Glutamatergic neuron (in vitro differentiated cells): ENCODE measurements at regions not wholly inside any gene's neighbourhood (a gene's known extent, or its start where the extent isn't known, plus 50 kb on each side); places are given as distances from the start of the nearest gene placed in this dataset.
"Not testable (repeated sequence)": the region's sequence is repeated elsewhere in the genome, so short reads cannot be mapped to it uniquely, and the experiment has no call there.

Source experiments
- DNase-seq: peaks from one replicate; pipeline ENCODE4 v3.0.0; 2022
- H3K27ac Mint-ChIP-seq: one replicate; pipeline ENCODE4 v1.8.0; 2020; ENCODE audit warnings: mild to moderate bottlenecking, mixed read lengths, inconsistent platforms; ENCODE audit not compliant: unreplicated experiment
- H3K27me3 Mint-ChIP-seq: one replicate; pipeline ENCODE4 v1.8.0; 2020; ENCODE audit warnings: mild to moderate bottlenecking, moderate library complexity, mixed read lengths, inconsistent platforms; ENCODE audit not compliant: unreplicated experiment
- H3K36me3 Mint-ChIP-seq: one replicate; pipeline ENCODE4 v1.8.0; 2020; ENCODE audit warnings: mild to moderate bottlenecking, mixed read lengths, inconsistent platforms; ENCODE audit not compliant: unreplicated experiment
- H3K4me1 Mint-ChIP-seq: one replicate; pipeline ENCODE4 v1.8.0; 2020; ENCODE audit warnings: mild to moderate bottlenecking, low read depth, mixed read lengths, inconsistent platforms; ENCODE audit not compliant: unreplicated experiment
- H3K4me3 Mint-ChIP-seq: one replicate; pipeline ENCODE4 v1.8.0; 2020; ENCODE audit warnings: mild to moderate bottlenecking, mixed read lengths, inconsistent platforms; ENCODE audit not compliant: unreplicated experiment
- H3K9me3 Mint-ChIP-seq: one replicate; pipeline ENCODE4 v1.8.0; 2020; ENCODE audit warnings: mild to moderate bottlenecking, moderate library complexity, mixed read lengths, inconsistent platforms; ENCODE audit not compliant: unreplicated experiment
- CTCF ChIP-seq: fragments of 200-600 bp; sonication (generic); IDR thresholded peaks from one replicate; pipeline ENCODE4 v1.5.0; 2021; ENCODE audit not compliant: partially characterized antibody, unreplicated experiment

DNA sequence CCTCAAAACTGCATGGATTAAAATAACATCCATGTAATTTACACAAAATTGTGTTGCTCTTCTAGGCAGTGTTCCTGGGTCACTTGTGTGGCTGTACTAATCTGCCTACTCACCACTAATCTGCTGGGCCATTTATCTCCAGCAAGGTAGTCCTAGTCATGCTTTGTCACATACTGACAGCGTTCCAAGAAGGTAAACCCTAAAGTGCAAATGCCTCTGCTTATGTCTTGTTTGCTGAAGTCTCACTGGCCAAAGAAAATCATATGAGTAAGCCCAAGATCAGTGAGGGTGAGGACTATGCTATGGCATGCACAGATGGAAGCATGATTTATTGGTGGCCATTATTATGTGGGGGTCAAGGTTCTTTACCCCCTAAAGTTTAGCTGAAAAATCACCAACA, 630.2 kb upstream of the LUZP2 start:
- peaks cover 5% of the 10 kb centered on the region for H3K36me3 Mint-ChIP-seq
- no peak overlapping the region for H3K4me3 Mint-ChIP-seq
- no peak for DNase-seq
- no peaks in the 10 kb centered on the region for H3K9me3 Mint-ChIP-seq
- H3K27ac Mint-ChIP-seq, result no peak overlapping the region
- no peak for TF ChIP-seq CTCF
- no peaks in the 10 kb centered on the region for H3K27me3 Mint-ChIP-seq
- H3K4me1 Mint-ChIP-seq, result no peaks in the 10 kb centered on the region

GRCh38 chr11:23869671-23870070, 627.2 kb upstream of the LUZP2 start:
- no peaks in the 10 kb centered on the region for H3K4me1 Mint-ChIP-seq
- DNase-seq, result no peak
- H3K9me3 Mint-ChIP-seq, result no peaks in the 10 kb centered on the region
- no peak for TF ChIP-seq CTCF
- no peak overlapping the region for H3K27ac Mint-ChIP-seq
- H3K4me3 Mint-ChIP-seq, result no peak overlapping the region
- peaks cover 5% of the 10 kb centered on the region for H3K36me3 Mint-ChIP-seq
- no peaks in the 10 kb centered on the region for H3K27me3 Mint-ChIP-seq

DNA sequence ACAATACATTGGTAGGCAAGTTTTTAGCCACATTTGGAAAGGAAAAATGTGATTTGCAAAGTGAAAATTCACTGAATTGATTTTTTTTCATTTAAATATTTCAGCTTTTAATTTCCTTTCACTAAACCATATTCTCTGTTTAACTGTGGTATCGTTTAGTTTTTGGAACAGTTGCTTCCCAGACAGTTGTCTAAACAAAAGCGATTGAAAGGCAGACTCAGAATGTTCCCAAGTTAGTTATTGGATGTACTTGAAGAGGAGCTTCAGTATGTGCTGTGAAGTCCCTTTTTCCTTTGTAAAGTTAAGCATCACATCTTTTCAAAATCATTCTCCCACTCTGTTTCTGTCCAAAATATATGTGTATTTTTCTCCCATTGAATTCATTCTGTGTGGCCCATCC, 623.4 kb upstream of the LUZP2 start:
- TF ChIP-seq CTCF, result no peak
- Mint-ChIP-seq H3K4me1 (no peaks in the 10 kb centered on the region), H3K27me3 (no peaks in the 10 kb centered on the region), H3K9me3 (no peaks in the 10 kb centered on the region), H3K4me3 (no peak overlapping the region), H3K27ac (no peak overlapping the region), H3K36me3 (peaks cover 5% of the 10 kb centered on the region)
- no peak for DNase-seq

GRCh38 chr11:23875176-23875850, 621.5 kb upstream of the LUZP2 start:
- no peak for DNase-seq
- Mint-ChIP-seq H3K9me3 (no peaks in the 10 kb centered on the region), H3K4me3 (no peak overlapping the region), H3K27ac (no peak overlapping the region), H3K36me3 (no peaks in the 10 kb centered on the region), H3K27me3 (no peaks in the 10 kb centered on the region), H3K4me1 (no peaks in the 10 kb centered on the region)
- no peak for TF ChIP-seq CTCF

GRCh38 chr11:23883426-23884048, 613.3 kb upstream of the LUZP2 start:
- H3K27ac Mint-ChIP-seq, H3K4me3 Mint-ChIP-seq, H3K36me3 Mint-ChIP-seq, H3K27me3 Mint-ChIP-seq, H3K4me1 Mint-ChIP-seq, H3K9me3 Mint-ChIP-seq, DNase-seq: not testable (repeated sequence)
